ENCODE measurements at regions not wholly inside any gene's neighbourhood (a gene's known extent, or its start where the extent isn't known, plus 50 kb on each side); places are given as distances from the start of the nearest gene placed in this dataset.

- ATAC-seq (ENCODE audit: low read depth in 2 of 2) (no peak), DNase-seq (no peak)
- Mint-ChIP-seq H3K4me1 (no peaks in the 10 kb centered on the region), H3K36me3 (no peaks in the 10 kb centered on the region), H3K27me3 (no peaks in the 10 kb centered on the region), H3K27ac (no peak overlapping the region), H3K4me3 (no peak overlapping the region), H3K9me3 (peaks cover 0 to 2% (median 0%) of the 10 kb centered on the region in 7 donors)
Measured at GRCh38 chr4:165756836-165757235, 116.2 kb upstream of the TLL1 start.

GRCh38 chr4:165757451-165757850 is 115.6 kb upstream of the TLL1 start:
- H3K27ac Mint-ChIP-seq = no peak overlapping the region
- no peaks in the 10 kb centered on the region for H3K4me1 Mint-ChIP-seq
- ATAC-seq (ENCODE audit: low read depth in 2 of 2) (no peak), DNase-seq (no peak)
- no peaks in the 10 kb centered on the region for H3K9me3 Mint-ChIP-seq
- H3K4me3 Mint-ChIP-seq = no peak overlapping the region
- H3K27me3 Mint-ChIP-seq = no peaks in the 10 kb centered on the region
- no peaks in the 10 kb centered on the region for H3K36me3 Mint-ChIP-seq

DNA sequence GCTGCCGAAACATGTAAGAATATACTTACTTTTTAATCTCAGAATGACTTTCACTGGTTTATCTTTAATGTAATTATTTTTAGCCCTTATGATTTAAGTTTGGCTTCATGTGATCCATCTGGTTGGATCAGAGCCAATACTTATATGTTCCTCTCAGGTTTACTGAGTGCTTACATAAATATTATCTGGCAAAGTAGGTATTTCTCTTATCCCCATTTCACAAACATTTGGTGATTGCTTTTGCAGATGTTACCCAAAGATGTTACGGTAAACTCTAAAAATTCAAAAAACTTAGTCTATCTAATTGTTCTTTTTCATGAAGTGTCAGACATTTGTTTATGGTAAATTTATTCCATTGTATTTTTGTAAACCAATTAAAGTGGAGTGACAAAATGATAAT is 115.0 kb upstream of the TLL1 start:
- H3K9me3 Mint-ChIP-seq = no peaks in the 10 kb centered on the region
- no peaks in the 10 kb centered on the region for H3K4me1 Mint-ChIP-seq
- no peaks in the 10 kb centered on the region for H3K27me3 Mint-ChIP-seq
- no peak overlapping the region for H3K4me3 Mint-ChIP-seq
- no peaks in the 10 kb centered on the region for H3K36me3 Mint-ChIP-seq
- H3K27ac Mint-ChIP-seq = no peak overlapping the region
- ATAC-seq (ENCODE audit: low read depth in 2 of 2) (no peak), DNase-seq (no peak)

GRCh38 chr4:165760182-165760581 is 112.9 kb upstream of the TLL1 start:
- Mint-ChIP-seq H3K4me1 (no peaks in the 10 kb centered on the region), H3K36me3 (no peaks in the 10 kb centered on the region), H3K27me3 (no peaks in the 10 kb centered on the region), H3K9me3 (peaks cover 0 to 5% (median 0%) of the 10 kb centered on the region in 7 donors), H3K27ac (no peak overlapping the region), H3K4me3 (no peak overlapping the region)
- ATAC-seq (ENCODE audit: low read depth in 2 of 2) (no peak), DNase-seq (no peak)

DNA sequence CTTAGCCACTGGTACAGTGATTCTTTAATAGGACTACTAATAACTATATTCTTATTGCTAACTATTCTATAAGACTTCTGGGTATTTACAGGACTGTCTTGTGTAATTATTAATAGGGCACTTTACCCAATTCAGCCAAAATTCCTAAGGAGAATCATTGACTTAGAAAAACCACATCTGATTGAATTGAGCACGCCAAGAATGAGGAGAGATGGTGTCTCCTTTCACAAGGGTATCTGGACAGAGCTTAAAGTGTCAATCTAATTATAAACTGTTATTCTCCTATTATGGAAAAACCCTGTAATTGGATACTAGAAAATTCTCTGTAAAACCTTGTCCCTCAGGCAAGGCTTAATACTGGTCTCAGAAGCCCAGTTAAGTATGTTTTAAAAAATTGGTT is 111.1 kb upstream of the TLL1 start:
- Mint-ChIP-seq H3K27ac (no peak overlapping the region), H3K36me3 (no peaks in the 10 kb centered on the region), H3K27me3 (no peaks in the 10 kb centered on the region), H3K4me3 (no peak overlapping the region), H3K9me3 (peaks cover 0 to 5% (median 0%) of the 10 kb centered on the region in 7 donors), H3K4me1 (no peaks in the 10 kb centered on the region)
- no peak for ATAC-seq (ENCODE audit: low read depth in 2 of 2)
- no peak for DNase-seq

- Mint-ChIP-seq H3K27me3 (no peaks in the 10 kb centered on the region), H3K36me3 (no peaks in the 10 kb centered on the region), H3K4me3 (no peak overlapping the region), H3K27ac (no peak overlapping the region), H3K4me1 (no peaks in the 10 kb centered on the region), H3K9me3 (peaks cover 0 to 5% (median 0%) of the 10 kb centered on the region in 7 donors)
- ATAC-seq (ENCODE audit: low read depth in 2 of 2) (no peak), DNase-seq (no peak)
Measured at GRCh38 chr4:165763640-165764039, 109.4 kb upstream of the TLL1 start.

GRCh38 chr4:165765053-165765452 is 108.0 kb upstream of the TLL1 start:
- Mint-ChIP-seq H3K27me3 (no peaks in the 10 kb centered on the region), H3K4me3 (no peak overlapping the region), H3K4me1 (no peaks in the 10 kb centered on the region), H3K27ac (no peak overlapping the region), H3K36me3 (no peaks in the 10 kb centered on the region), H3K9me3 (peaks cover 0 to 5% (median 0%) of the 10 kb centered on the region in 7 donors)
- no peak for DNase-seq
- ATAC-seq (ENCODE audit: low read depth in 2 of 2) = no peak

GRCh38 chr4:165766018-165766417 is 107.0 kb upstream of the TLL1 start:
- no peak for ATAC-seq (ENCODE audit: low read depth in 2 of 2)
- no peak overlapping the region for H3K4me3 Mint-ChIP-seq
- H3K36me3 Mint-ChIP-seq = no peaks in the 10 kb centered on the region
- H3K4me1 Mint-ChIP-seq = no peaks in the 10 kb centered on the region
- DNase-seq = no peak
- no peak overlapping the region for H3K27ac Mint-ChIP-seq
- H3K9me3 Mint-ChIP-seq = peaks cover 0 to 5% (median 0%) of the 10 kb centered on the region in 7 donors
- no peaks in the 10 kb centered on the region for H3K27me3 Mint-ChIP-seq

DNA sequence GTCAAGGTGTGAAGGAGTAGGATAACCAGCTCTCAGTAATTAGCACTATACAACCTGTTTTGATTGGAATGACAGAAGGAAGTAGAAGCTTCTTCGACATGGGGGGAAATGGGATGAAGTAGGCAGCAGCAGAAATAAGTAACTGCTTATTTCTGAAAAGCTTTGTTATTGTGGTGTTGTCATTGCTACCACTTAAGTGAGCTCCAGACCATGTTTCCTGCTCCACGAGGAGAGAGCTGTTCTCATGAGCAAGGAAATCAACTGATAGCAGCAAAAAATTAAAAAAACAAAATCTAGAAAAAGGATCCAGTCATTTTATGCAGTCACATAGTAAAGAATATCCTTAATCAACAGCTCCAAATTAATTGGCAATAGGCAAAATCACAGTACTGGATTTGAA is 106.1 kb upstream of the TLL1 start:
- no peaks in the 10 kb centered on the region for H3K4me1 Mint-ChIP-seq
- DNase-seq (no peak), ATAC-seq (ENCODE audit: low read depth in 2 of 2) (no peak)
- H3K27ac Mint-ChIP-seq = no peak overlapping the region
- H3K36me3 Mint-ChIP-seq = no peaks in the 10 kb centered on the region
- no peaks in the 10 kb centered on the region for H3K27me3 Mint-ChIP-seq
- peaks cover 0 to 5% (median 0%) of the 10 kb centered on the region in 7 donors for H3K9me3 Mint-ChIP-seq
- H3K4me3 Mint-ChIP-seq = no peak overlapping the region

- DNase-seq (no peak), ATAC-seq (ENCODE audit: low read depth in 2 of 2) (no peak)
- H3K27ac Mint-ChIP-seq = no peak overlapping the region
- peaks cover 0 to 5% (median 0%) of the 10 kb centered on the region in 7 donors for H3K9me3 Mint-ChIP-seq
- H3K4me1 Mint-ChIP-seq = no peaks in the 10 kb centered on the region
- no peaks in the 10 kb centered on the region for H3K27me3 Mint-ChIP-seq
- no peak overlapping the region for H3K4me3 Mint-ChIP-seq
- no peaks in the 10 kb centered on the region for H3K36me3 Mint-ChIP-seq
Measured at GRCh38 chr4:165767671-165768070, 105.4 kb upstream of the TLL1 start.

GRCh38 chr4:165768281-165768680 is 104.8 kb upstream of the TLL1 start:
- ATAC-seq (ENCODE audit: low read depth in 2 of 2) (no peak), DNase-seq (no peak)
- Mint-ChIP-seq H3K27me3 (no peaks in the 10 kb centered on the region), H3K27ac (no peak overlapping the region), H3K4me1 (no peaks in the 10 kb centered on the region), H3K36me3 (no peaks in the 10 kb centered on the region), H3K9me3 (peaks cover 0 to 9% (median 0%) of the 10 kb centered on the region in 7 donors), H3K4me3 (no peak overlapping the region)

DNA sequence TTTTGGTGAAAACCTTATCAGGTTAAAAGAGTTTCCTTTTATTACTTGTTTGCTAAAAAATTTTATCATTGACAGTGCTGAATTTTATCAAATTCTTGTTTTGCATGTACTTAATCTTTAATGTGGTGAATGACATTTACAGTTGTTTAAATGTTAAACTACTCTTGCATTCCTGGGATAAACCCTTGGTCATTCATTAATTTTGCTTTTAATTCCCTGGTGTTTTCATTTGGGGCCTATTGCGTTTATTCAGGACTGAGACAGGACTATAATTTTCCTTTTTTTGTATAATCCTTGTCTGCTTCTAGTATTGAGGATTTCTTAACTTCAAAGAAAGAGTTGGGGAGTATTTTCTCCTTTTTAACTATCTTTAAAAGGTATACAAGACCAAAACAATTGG is 98.7 kb upstream of the TLL1 start:
- DNase-seq = no peak
- Mint-ChIP-seq H3K4me3 (no peak overlapping the region), H3K36me3 (no peaks in the 10 kb centered on the region)

DNA sequence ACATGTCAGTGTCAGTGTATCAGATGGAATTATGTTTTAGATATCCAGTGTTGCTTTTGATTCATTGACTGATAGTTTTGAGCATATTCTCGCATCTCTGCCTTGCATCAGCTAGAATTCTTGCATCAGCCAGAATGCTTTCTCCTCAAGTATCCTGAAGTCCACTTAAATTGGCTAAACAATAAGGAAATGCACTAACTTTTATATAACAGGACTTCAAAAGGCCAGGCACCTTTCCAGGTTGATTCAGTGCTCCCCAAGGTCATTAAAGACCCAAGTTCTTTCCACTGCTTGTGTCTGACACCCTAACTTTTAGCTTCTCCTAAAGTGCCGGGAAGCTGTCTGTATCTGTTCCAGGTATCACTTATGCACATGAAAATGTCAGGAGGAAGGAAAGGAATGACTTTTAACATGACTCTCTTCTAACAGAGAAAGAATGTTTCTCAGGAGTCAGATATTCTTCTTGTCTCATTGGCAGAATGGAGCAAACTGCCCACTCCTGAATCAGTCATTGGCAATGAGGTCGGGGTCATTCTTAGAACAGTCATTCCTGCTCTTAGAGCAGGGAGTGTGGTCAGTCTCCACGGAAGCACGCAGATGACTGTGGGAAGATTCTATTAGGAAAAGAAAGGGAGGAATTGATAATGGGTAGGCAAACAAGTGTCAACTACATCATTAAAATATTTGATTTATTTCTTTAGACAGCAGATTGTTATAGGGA is 92.9 kb upstream of the TLL1 start:
- peaks cover 0 to 15% (median 4%) of the 10 kb centered on the region in 7 donors for H3K9me3 Mint-ChIP-seq
- no peaks in the 10 kb centered on the region for H3K4me1 Mint-ChIP-seq
- no peak overlapping the region for H3K27ac Mint-ChIP-seq
- no peak for DNase-seq
- H3K4me3 Mint-ChIP-seq = no peak overlapping the region
- H3K27me3 Mint-ChIP-seq = no peaks in the 10 kb centered on the region
- no peak for ATAC-seq (ENCODE audit: low read depth in 2 of 2)
- H3K36me3 Mint-ChIP-seq = no peaks in the 10 kb centered on the region

More for the DNA sequence above, 98.7 kb upstream of the TLL1 start:
- Mint-ChIP-seq H3K27me3 (no peaks in the 10 kb centered on the region), H3K9me3 (peaks cover 0 to 18% (median 3%) of the 10 kb centered on the region in 7 donors), H3K4me1 (no peaks in the 10 kb centered on the region), H3K27ac (no peak overlapping the region)
- no peak for ATAC-seq (ENCODE audit: low read depth in 2 of 2)

DNA sequence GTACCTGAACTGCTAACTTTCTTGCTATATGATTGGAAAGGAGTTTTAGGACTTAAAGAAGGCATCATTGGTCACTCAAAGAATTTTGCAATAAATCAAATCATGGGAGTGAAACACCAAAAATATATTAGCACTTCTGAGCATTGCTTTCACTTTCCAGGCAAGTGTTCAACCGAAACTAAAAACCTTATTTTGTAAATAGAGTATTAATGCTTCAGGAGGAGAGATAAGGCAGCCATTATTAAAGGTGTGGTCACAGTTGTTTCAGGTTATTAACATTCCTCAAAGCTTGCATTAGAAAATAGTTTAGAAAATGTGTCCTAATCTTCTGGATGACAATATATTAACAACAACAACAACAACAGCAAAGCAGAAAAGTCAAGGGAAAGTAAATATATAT is 92.3 kb upstream of the TLL1 start:
- no peak for DNase-seq
- Mint-ChIP-seq H3K36me3 (no peaks in the 10 kb centered on the region), H3K27ac (no peak overlapping the region), H3K4me3 (no peak overlapping the region), H3K27me3 (no peaks in the 10 kb centered on the region), H3K9me3 (peaks cover 0 to 15% (median 4%) of the 10 kb centered on the region in 7 donors), H3K4me1 (no peaks in the 10 kb centered on the region)
- no peak for ATAC-seq (ENCODE audit: low read depth in 2 of 2)

DNA sequence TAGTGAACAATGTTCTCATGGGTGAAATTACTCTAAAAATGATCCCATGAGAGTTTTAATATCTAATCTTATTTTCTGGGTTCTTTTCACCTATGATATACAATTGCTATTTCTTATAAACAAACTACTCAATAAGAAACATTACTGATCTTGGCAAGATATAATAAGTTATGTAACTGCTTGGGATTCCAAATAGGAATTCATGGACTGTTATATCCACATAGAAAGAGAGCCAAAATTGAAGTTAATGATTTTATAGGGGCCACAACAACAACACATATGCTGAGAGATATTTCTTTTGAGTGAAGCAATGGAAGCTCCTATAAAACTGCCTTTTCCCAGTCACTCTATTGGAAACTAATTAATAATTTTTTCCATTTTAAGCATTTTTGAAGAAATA is 90.4 kb upstream of the TLL1 start:
- Mint-ChIP-seq H3K9me3 (peaks cover 0 to 7% (median 3%) of the 10 kb centered on the region in 7 donors), H3K4me3 (no peak overlapping the region), H3K27me3 (no peaks in the 10 kb centered on the region), H3K4me1 (no peaks in the 10 kb centered on the region), H3K36me3 (no peaks in the 10 kb centered on the region), H3K27ac (no peak overlapping the region)
- ATAC-seq (ENCODE audit: low read depth in 2 of 2) = no peak
- no peak for DNase-seq

Data from naive B cell (primary cell).